SH-SY5Y (cell line): ENCODE measurements at regions not wholly inside any gene's neighbourhood (a gene's known extent, or its start where the extent isn't known, plus 50 kb on each side); places are given as distances from the start of the nearest gene placed in this dataset.

ENCODE experiments used
- GATA2 ChIP-seq: IDR thresholded peaks from 2 replicates; pipeline ENCODE4 v1.6.1; 2011; ENCODE audit warnings: mild to moderate bottlenecking, low read depth, low read length
- GATA3 ChIP-seq: IDR thresholded peaks from 2 replicates; pipeline ENCODE4 v1.6.1; 2011; ENCODE audit warnings: low read depth, mild to moderate bottlenecking, low read length, moderate library complexity

DNA sequence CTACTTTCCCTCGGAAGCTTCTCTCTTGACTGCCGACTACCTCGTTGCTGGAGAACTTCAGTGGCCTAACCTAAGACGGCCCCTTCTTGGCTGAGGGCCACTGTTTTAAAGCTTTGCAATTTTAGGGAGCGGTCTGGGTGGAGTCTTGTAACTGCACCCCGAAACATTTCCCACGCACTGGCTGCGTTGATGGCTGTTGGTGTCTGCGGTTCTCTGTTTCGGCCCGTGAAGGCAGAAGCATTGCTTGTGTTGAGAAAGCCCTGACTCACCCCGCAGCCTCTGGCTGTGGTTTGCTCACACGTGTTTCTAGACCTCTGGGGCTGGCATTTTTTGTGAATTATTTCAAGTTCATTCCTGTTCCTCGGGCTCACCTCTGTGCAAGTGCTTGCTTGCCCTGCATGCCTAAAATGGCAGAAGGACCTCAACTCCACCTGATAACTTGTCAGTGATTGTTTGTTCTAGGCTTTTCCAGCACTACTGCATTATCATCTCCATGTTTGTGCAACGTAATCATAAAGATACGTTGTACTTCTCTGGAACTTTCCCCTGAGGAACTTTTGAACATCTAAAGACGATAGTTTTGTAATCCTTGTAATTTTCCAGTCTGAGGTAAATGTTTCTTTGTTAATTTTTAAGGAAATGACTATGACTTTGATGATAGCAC is 94.2 kb upstream of the DLX2 start:
- TF ChIP-seq GATA2 (no peak), GATA3 (no peak)
